Endothelial cell of umbilical vein (primary cell): ENCODE measurements at regions not wholly inside any gene's neighbourhood (a gene's known extent, or its start where the extent isn't known, plus 50 kb on each side); places are given as distances from the start of the nearest gene placed in this dataset.

Experiments used
- BruUV-seq: library from RNA; stranded (reverse); fragments of 400-500 nt; replicated peaks from 2 replicates; lab custom pipeline; 2021; lab: Mats Ljungman, UMichigan
- CTCF ChIA-PET: fragments of 300-600, 350-600 bp; sonication (Branson Sonifier 250); formaldehyde crosslinking; loops from one replicate; lab custom pipeline; 2021; ENCODE audit warnings: antibody characterized with exemption, inconsistent platforms; lab: Charles Lee
- POLR2A ChIA-PET: fragments of 300-600, 350-600 bp; sonication (Branson Sonifier 250); formaldehyde crosslinking; loops from one replicate; lab custom pipeline; 2021; ENCODE audit warnings: antibody characterized with exemption, inconsistent platforms; lab: Charles Lee
- DNase-seq: peaks from one replicate; pipeline ENCODE4 v3.0.0-alpha.2; 2011; ENCODE audit warnings: low read depth, low spot score
- FAIRE-seq: peaks from 2 replicates; lab custom pipeline; 2011; peaks lifted over from hg19 to GRCh38; lab: Jason Lieb, UNC
- H2AFZ ChIP-seq: 2 replicates; pipeline ENCODE4 v1.6.0; 2012; ENCODE audit warnings: low read depth, low read length, control low read depth, inconsistent platforms
- H3K27ac ChIP-seq: 2 replicates; pipeline ENCODE4 v1.5.1; 2011; ENCODE audit warnings: low read depth, mild to moderate bottlenecking, control low read depth, low read length, moderate library complexity; ENCODE audit not compliant: insufficient read depth
- H3K27me3 ChIP-seq, 2 experiments: 2 replicates each; pipeline versions ENCODE4 v1.6.0 to v1.6.1; 2011; ENCODE audit warnings: low read length in 2 of 2, mixed read lengths in 1 of 2; ENCODE audit not compliant: control insufficient read depth in 2 of 2, insufficient read depth in 2 of 2
- H3K36me3 ChIP-seq, 2 experiments: 2 replicates in 1 of 2; 3 replicates in 1 of 2; pipeline ENCODE4 v1.5.1; 2011; ENCODE audit warnings: low read length in 2 of 2, mild to moderate bottlenecking in 1 of 2, moderate library complexity in 1 of 2; ENCODE audit not compliant: control insufficient read depth in 2 of 2, insufficient read depth in 2 of 2; ENCODE audit errors: extremely low read depth in 1 of 2
- H3K4me1 ChIP-seq: 3 replicates; pipeline ENCODE4 v1.5.1; 2011; ENCODE audit warnings: mild to moderate bottlenecking, low read length; ENCODE audit not compliant: control insufficient read depth, insufficient read depth; ENCODE audit errors: extremely low read depth
- H3K4me2 ChIP-seq: 2 replicates; pipeline ENCODE4 v1.6.1; 2011; ENCODE audit warnings: low read length, control low read depth, mixed read lengths; ENCODE audit not compliant: insufficient read depth
- H3K4me3 ChIP-seq, 3 experiments: fragments of 200-600 bp in 1 of 3; sonication (generic), shearing (Covaris generic) in 1 of 3; replicated peaks in 1 of 3; 2 replicates each; pipeline ENCODE4 v1.5.1; 2011 to 2016; ENCODE audit warnings: control low read depth in 3 of 3, low read length in 3 of 3, mild to moderate bottlenecking in 2 of 3, inconsistent platforms in 1 of 3, low read depth in 1 of 3, moderate library complexity in 1 of 3; ENCODE audit not compliant: insufficient read depth in 1 of 3
- H3K79me2 ChIP-seq: 2 replicates; pipeline ENCODE4 v1.6.0; 2012; ENCODE audit warnings: low read length, inconsistent platforms; ENCODE audit not compliant: control insufficient read depth, insufficient read depth
- H3K9ac ChIP-seq: replicated peaks from 2 replicates; pipeline ENCODE3; 2011; ENCODE audit warnings: low read length, control low read depth; ENCODE audit not compliant: insufficient read depth; ENCODE audit errors: extremely low read depth
- H3K9me1 ChIP-seq: replicated peaks from 3 replicates; pipeline ENCODE4 v1.6.0; 2011; ENCODE audit warnings: mild to moderate bottlenecking, low read length; ENCODE audit not compliant: control insufficient read depth, insufficient read depth; ENCODE audit errors: extremely low read depth
- H3K9me3 ChIP-seq: replicated peaks from 2 replicates; pipeline ENCODE4 v1.5.1; 2012; ENCODE audit warnings: low read length, inconsistent platforms; ENCODE audit not compliant: control insufficient read depth, insufficient read depth
- H4K20me1 ChIP-seq: replicated peaks from 2 replicates; pipeline ENCODE3; 2011; ENCODE audit warnings: mild to moderate bottlenecking, low read length; ENCODE audit not compliant: control insufficient read depth, insufficient read depth; ENCODE audit errors: extremely low read depth
- CTCF ChIP-seq, 2 donors: IDR thresholded peaks; 1 replicate in 1 of 2; 2 replicates in 1 of 2; pipeline ENCODE4 v1.5.1; 2011; ENCODE audit warnings: low read length in 2 of 2, mild to moderate bottlenecking in 2 of 2, moderate library complexity in 2 of 2, control low read depth in 1 of 2, inconsistent platforms in 1 of 2, low read depth in 1 of 2; ENCODE audit not compliant: insufficient read depth in 1 of 2; ENCODE audit errors: extremely low read depth in 1 of 2
- FOS ChIP-seq: IDR thresholded peaks from 2 replicates; pipeline ENCODE4 v1.6.1; 2011; ENCODE audit warnings: mild to moderate bottlenecking, low read length, moderate library complexity, borderline replicate concordance; ENCODE audit not compliant: insufficient read depth
- GATA2 ChIP-seq: IDR thresholded peaks from 2 replicates; pipeline ENCODE4 v1.7.0; 2011; ENCODE audit warnings: low read depth, mild to moderate bottlenecking, moderate library complexity, mixed read lengths, low read length; ENCODE audit not compliant: insufficient read length, insufficient read depth
- JUN ChIP-seq: IDR thresholded peaks from 2 replicates; pipeline ENCODE4 v1.6.1; 2011; ENCODE audit warnings: borderline replicate concordance, low read depth; ENCODE audit not compliant: insufficient read length, insufficient read depth
- MAX ChIP-seq: IDR thresholded peaks from 2 replicates; pipeline ENCODE4 v1.6.1; 2011; ENCODE audit not compliant: insufficient read depth, insufficient read length
- MYC ChIP-seq: IDR thresholded peaks from one replicate; pipeline ENCODE4 v1.6.1; 2011; ENCODE audit warnings: mild to moderate bottlenecking, low read depth, low read length
- POLR2AphosphoS5 ChIP-seq: IDR thresholded peaks from 2 replicates; pipeline ENCODE4 v1.6.1; 2012; ENCODE audit warnings: low read depth, mild to moderate bottlenecking, control low read depth, low read length, moderate library complexity; ENCODE audit not compliant: insufficient read depth
- dilution Hi-C: fragments of 300-500 bp; cut with MboI; formaldehyde crosslinking; loops from one replicate; pipeline ENCODE4 v1.15.0; 2019; ENCODE audit warnings: low sequenced_read_pairs; ENCODE audit not compliant: extremely low pct_ligation_motif_present
- intact Hi-C: fragments of 100-400 bp; cut with micrococcal nuclease; formaldehyde crosslinking; loops from one replicate; pipeline ENCODE4 v1.10.0; 2022

GRCh38 chr5:174839196-174839595 is 114.8 kb downstream of the MSX2 start:
- Histone ChIP-seq H3K4me3 (no peak overlapping the region), H3K9me3 (no peaks in the 10 kb centered on the region), H3K9me1 (no peaks in the 10 kb centered on the region), H3K4me2 (no peak overlapping the region), H3K27me3 (no peaks in the 10 kb centered on the region), H3K79me2 (no peaks in the 10 kb centered on the region), H3K4me1 (no peaks in the 10 kb centered on the region), H3K36me3 (no peaks in the 10 kb centered on the region), H2AFZ (no peak overlapping the region), H3K27ac (no peak overlapping the region), H4K20me1 (no peaks in the 10 kb centered on the region), H3K9ac (no peak overlapping the region)
- no peak for DNase-seq
- CTCF ChIA-PET, result no interaction called here
- no TSS peak for BruUV-seq
- intact Hi-C loops, result no loop called here
- TF ChIP-seq JUN (no peak), MAX (no peak)
- POLR2A ChIA-PET, result no interaction called here
- FAIRE-seq, result no peak
- dilution Hi-C loops, result no loop called here

- no peaks in the 10 kb centered on the region for H3K9me3 ChIP-seq
- TF ChIP-seq FOS (no peak), POLR2AphosphoS5 (no peak), CTCF (IDR thresholded peaks at IDR 0.05; ENCODE audit: extremely low read depth in 1 of 2, insufficient read depth in 1 of 2, low read depth in 1 of 2, low read length in 2 of 2) (no peak), GATA2 (no peak), MAX (no peak), MYC (no peak)
- FAIRE-seq, result no peak
- BruUV-seq, result no TSS peak
- no peaks in the 10 kb centered on the region for H3K4me1 ChIP-seq
- no peak overlapping the region for H2AFZ ChIP-seq
- H3K4me2 ChIP-seq, result no peak overlapping the region
- intact Hi-C loops, result no loop called here
- ChIA-PET CTCF (no interaction called here), POLR2A (no interaction called here)
- dilution Hi-C loops, result no loop called here
- H3K79me2 ChIP-seq, result no peaks in the 10 kb centered on the region
- no peak for DNase-seq
- no peaks in the 10 kb centered on the region for H3K36me3 ChIP-seq
- H3K27me3 ChIP-seq, result no peaks in the 10 kb centered on the region
- no peaks in the 10 kb centered on the region for H3K9me1 ChIP-seq
- H3K27ac ChIP-seq, result no peak overlapping the region
- no peak overlapping the region for H3K4me3 ChIP-seq
- H3K9ac ChIP-seq, result no peak overlapping the region
- no peaks in the 10 kb centered on the region for H4K20me1 ChIP-seq
Observed at GRCh38 chr5:174837919-174838902, 113.8 kb downstream of the MSX2 start.
